ENCODE measurements at regions not wholly inside any gene's neighbourhood (a gene's known extent, or its start where the extent isn't known, plus 50 kb on each side); places are given as distances from the start of the nearest gene placed in this dataset.

DNA sequence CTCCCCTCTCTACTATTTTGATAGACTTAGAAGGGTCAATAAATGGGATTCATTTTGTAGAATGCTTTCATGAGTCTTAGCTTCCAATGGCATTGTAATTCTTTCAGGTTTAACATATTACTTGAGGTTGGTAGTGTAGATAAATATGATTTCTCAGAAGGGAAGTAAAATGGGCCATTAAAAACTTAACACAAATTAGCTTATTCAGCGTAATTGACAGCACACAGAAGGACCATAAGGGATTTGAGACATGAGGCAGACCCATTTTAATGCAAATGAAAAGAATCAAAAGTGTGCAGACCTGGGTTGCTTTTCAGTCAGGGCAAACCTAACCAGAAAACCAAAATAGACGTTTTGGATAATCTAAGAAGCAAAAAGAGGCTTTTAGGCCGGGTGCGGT lies 156.6 kb upstream of the CNTNAP2 start:
- TF ChIP-seq TAF1 (IDR thresholded peaks at IDR 0.05; ENCODE audit: low read depth), result no peak
- no peak for TF ChIP-seq EP300 (IDR thresholded peaks at IDR 0.05; ENCODE audit: borderline replicate concordance)

DNA sequence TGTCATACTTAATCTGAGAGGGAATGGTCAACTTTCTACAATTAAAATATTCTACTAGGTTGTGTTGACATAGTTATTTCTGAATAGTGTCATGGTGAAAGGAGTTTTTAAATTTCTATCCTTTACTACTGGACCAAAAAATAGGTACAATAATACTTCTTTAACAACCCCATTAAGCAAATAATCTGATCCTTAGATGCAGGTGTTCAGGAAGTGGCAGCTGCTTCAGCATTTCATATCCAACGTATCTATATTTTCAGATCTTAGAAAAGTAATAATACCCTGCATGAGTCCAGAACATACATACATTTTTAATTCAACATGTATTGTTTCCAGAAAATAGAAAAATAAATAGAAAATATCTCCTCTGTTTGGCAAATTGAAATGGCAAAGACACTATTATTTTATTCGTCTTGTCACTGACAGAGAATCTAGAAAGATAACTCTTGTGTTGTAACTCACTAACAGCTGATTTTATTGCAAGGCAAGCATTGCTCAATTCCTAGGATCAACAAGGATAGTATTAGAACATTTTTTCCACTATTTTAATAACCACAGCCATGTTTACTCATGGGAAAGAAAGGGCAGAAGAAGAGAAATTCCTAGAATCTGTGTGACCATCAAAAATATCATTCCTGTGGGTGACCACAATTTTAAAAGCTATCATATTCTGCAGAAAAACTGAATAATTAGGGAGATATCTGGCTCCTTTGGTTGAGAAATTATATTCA lies 159.3 kb upstream of the CNTNAP2 start:
- TF ChIP-seq, protein P1, sequence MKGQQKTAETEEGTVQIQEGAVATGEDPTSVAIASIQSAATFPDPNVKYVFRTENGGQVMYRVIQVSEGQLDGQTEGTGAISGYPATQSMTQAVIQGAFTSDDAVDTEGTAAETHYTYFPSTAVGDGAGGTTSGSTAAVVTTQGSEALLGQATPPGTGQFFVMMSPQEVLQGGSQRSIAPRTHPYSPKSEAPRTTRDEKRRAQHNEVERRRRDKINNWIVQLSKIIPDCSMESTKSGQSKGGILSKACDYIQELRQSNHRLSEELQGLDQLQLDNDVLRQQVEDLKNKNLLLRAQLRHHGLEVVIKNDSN (IDR thresholded peaks at IDR 0.05), result no peak
- TF ChIP-seq ZBTB7A (IDR thresholded peaks at IDR 0.05; ENCODE audit: low read depth) (no peak), CREB1 (IDR thresholded peaks at IDR 0.05; ENCODE audit: low read depth) (no peak), EP300 (IDR thresholded peaks at IDR 0.05; ENCODE audit: borderline replicate concordance) (no peak), EGR1 (IDR thresholded peaks at IDR 0.05) (no peak), TAF1 (IDR thresholded peaks at IDR 0.05; ENCODE audit: low read depth) (no peak), RAD21 (IDR thresholded peaks at IDR 0.05; ENCODE audit: low read depth) (no peak), NFIC (IDR thresholded peaks at IDR 0.05) (no peak)
- TF ChIP-seq, protein P2, sequence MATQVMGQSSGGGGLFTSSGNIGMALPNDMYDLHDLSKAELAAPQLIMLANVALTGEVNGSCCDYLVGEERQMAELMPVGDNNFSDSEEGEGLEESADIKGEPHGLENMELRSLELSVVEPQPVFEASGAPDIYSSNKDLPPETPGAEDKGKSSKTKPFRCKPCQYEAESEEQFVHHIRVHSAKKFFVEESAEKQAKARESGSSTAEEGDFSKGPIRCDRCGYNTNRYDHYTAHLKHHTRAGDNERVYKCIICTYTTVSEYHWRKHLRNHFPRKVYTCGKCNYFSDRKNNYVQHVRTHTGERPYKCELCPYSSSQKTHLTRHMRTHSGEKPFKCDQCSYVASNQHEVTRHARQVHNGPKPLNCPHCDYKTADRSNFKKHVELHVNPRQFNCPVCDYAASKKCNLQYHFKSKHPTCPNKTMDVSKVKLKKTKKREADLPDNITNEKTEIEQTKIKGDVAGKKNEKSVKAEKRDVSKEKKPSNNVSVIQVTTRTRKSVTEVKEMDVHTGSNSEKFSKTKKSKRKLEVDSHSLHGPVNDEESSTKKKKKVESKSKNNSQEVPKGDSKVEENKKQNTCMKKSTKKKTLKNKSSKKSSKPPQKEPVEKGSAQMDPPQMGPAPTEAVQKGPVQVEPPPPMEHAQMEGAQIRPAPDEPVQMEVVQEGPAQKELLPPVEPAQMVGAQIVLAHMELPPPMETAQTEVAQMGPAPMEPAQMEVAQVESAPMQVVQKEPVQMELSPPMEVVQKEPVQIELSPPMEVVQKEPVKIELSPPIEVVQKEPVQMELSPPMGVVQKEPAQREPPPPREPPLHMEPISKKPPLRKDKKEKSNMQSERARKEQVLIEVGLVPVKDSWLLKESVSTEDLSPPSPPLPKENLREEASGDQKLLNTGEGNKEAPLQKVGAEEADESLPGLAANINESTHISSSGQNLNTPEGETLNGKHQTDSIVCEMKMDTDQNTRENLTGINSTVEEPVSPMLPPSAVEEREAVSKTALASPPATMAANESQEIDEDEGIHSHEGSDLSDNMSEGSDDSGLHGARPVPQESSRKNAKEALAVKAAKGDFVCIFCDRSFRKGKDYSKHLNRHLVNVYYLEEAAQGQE (IDR thresholded peaks at IDR 0.05; ENCODE audit: low read depth), result no peak
- TF ChIP-seq, protein P3, sequence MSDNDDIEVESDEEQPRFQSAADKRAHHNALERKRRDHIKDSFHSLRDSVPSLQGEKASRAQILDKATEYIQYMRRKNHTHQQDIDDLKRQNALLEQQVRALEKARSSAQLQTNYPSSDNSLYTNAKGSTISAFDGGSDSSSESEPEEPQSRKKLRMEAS (IDR thresholded peaks at IDR 0.05), result no peak

DNA sequence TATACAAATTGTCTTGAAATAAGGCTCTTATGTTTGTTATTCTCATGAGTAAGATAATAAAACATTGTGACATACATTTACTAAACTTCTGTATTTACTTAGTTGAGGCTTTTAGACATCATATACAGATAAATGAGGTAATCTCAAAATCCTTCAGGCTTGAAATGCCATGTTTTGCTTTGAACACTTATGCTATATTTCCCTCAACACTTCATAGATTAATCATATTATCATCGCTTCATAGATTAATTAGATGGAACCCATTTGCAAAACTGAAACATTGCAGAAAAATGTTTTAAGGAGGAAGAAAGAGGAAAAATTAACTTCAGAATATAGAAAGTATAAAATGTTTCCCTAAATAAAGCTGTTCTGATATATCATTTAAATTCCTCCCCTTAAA lies 165.0 kb upstream of the CNTNAP2 start:
- no peak for TF ChIP-seq EP300 (IDR thresholded peaks at IDR 0.05; ENCODE audit: borderline replicate concordance)
- TF ChIP-seq NFIC (IDR thresholded peaks at IDR 0.05), result no peak
- no peak for TF ChIP-seq RAD21 (IDR thresholded peaks at IDR 0.05; ENCODE audit: low read depth)
- no peak for TF ChIP-seq CREB1 (IDR thresholded peaks at IDR 0.05; ENCODE audit: low read depth)

DNA sequence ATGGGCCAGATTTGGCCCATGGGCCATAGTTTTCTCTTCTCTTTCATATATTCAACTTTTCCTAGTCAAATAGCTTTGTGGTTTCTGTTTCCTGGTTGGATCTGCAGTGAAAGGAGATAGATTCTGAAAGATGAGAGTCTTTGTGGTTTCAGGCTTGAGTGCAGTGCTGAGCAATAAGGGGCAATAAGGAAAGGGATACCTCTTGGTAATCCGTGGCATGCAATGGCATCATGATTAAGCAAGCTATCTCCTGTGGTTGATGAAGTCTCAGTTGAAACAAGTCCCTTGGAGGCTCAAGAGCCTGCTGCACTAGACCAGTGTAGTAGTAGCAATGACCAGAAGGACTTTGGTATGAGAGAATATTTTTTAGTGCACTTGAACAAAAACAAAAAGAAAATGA lies 187.7 kb upstream of the CNTNAP2 start:
- TF ChIP-seq TAF1 (IDR thresholded peaks at IDR 0.05; ENCODE audit: low read depth) (no peak), CEBPB (IDR thresholded peaks at IDR 0.05) (no peak), TCF12 (IDR thresholded peaks at IDR 0.05; ENCODE audit: low read depth) (no peak), YY1 (IDR thresholded peaks at IDR 0.05; ENCODE audit: low read depth) (no peak), FOXM1 (IDR thresholded peaks at IDR 0.05; ENCODE audit: borderline replicate concordance, low read depth) (no peak), NFIC (IDR thresholded peaks at IDR 0.05) (no peak), EP300 (IDR thresholded peaks at IDR 0.05; ENCODE audit: borderline replicate concordance) (no peak)

DNA sequence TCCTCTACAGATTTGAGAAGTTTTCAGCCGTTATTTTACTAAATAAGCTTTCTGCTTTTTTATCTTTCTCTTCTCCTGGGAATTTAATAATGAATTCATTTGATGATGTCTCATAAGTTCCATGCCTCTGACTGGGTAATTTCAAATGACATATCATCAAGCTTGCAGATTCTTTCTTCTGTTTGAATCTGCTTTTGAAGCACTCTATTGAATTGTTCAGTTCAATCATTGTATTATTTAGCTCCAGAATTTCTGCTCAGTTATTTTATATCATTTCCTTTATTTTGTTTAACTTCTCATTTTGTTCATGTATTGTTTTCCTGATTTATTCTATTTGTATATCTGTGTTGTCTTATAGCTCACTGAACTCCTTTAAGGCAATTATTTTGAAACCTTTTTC lies 196.9 kb upstream of the CNTNAP2 start:
- TF ChIP-seq TEAD4 (IDR thresholded peaks at IDR 0.05) (no peak), EGR1 (IDR thresholded peaks at IDR 0.05) (no peak), NFIC (IDR thresholded peaks at IDR 0.05) (no peak), RAD21 (IDR thresholded peaks at IDR 0.05; ENCODE audit: low read depth) (no peak), CEBPB (IDR thresholded peaks at IDR 0.05) (no peak), FOXM1 (IDR thresholded peaks at IDR 0.05; ENCODE audit: borderline replicate concordance, low read depth) (no peak), YY1 (IDR thresholded peaks at IDR 0.05; ENCODE audit: low read depth) (no peak), EP300 (IDR thresholded peaks at IDR 0.05; ENCODE audit: borderline replicate concordance) (no peak), TCF12 (IDR thresholded peaks at IDR 0.05; ENCODE audit: low read depth) (no peak), ZBTB7A (IDR thresholded peaks at IDR 0.05; ENCODE audit: low read depth) (no peak), TAF1 (IDR thresholded peaks at IDR 0.05; ENCODE audit: low read depth) (no peak), CREB1 (IDR thresholded peaks at IDR 0.05; ENCODE audit: low read depth) (no peak)
- TF ChIP-seq, protein P3 (IDR thresholded peaks at IDR 0.05), result no peak
- TF ChIP-seq, protein P1 (IDR thresholded peaks at IDR 0.05), result no peak
- TF ChIP-seq, protein P2 (IDR thresholded peaks at IDR 0.05; ENCODE audit: low read depth), result no peak

DNA sequence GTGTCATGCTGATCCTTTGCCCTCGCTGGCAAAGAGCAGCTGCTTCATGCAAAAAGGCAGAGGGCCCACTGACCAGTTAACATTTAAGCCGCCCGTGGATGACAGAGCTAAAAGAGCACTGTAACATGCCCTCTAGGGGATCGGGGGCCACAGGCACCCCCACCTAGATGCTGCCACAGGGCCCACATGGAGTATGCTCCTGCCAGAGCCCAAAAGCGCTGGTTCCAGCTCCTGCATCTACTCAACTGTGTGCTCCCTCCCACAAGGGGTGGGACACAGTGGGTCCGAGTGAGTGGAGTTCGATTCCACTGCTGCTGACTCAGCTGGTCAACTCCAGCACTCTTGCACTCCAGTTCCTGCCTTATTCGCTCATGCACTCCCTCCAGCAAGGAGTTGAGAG lies 199.8 kb upstream of the CNTNAP2 start:
- TF ChIP-seq, protein P1 (IDR thresholded peaks at IDR 0.05), result no peak
- TF ChIP-seq TCF12 (IDR thresholded peaks at IDR 0.05; ENCODE audit: low read depth) (no peak), CEBPB (IDR thresholded peaks at IDR 0.05) (no peak), NFIC (IDR thresholded peaks at IDR 0.05) (no peak), TEAD4 (IDR thresholded peaks at IDR 0.05) (no peak), ZBTB7A (IDR thresholded peaks at IDR 0.05; ENCODE audit: low read depth) (no peak), EP300 (IDR thresholded peaks at IDR 0.05; ENCODE audit: borderline replicate concordance) (no peak), FOXM1 (IDR thresholded peaks at IDR 0.05; ENCODE audit: borderline replicate concordance, low read depth) (no peak)

Measured in Ishikawa (cell line).